HG02610 (cell line): ENCODE measurements at regions not wholly inside any gene's neighbourhood (a gene's known extent, or its start where the extent isn't known, plus 50 kb on each side); places are given as distances from the start of the nearest gene placed in this dataset.
"Not testable (repeated sequence)": the region's sequence is repeated elsewhere in the genome, so short reads cannot be mapped to it uniquely, and the experiment has no call there.

ENCODE experiments used
- ATAC-seq: cut with Tn5 transposase; IDR thresholded peaks from one replicate; pipeline ENCODE4 v1.9.1; 2021; ENCODE audit warnings: mild to moderate bottlenecking, moderate library complexity; ENCODE audit not compliant: unreplicated experiment

GRCh38 chr7:106456329-106456728 lies 171.5 kb upstream of the NAMPT start:
- no peak for ATAC-seq

- no peak for ATAC-seq
Observed at GRCh38 chr7:106452031-106452851, 167.5 kb upstream of the NAMPT start.

- ATAC-seq = no peak
Observed at GRCh38 chr7:106451171-106451570, 166.4 kb upstream of the NAMPT start.

GRCh38 chr7:106450716-106451115 lies 165.9 kb upstream of the NAMPT start:
- ATAC-seq = no peak

- no peak for ATAC-seq
Observed at GRCh38 chr7:106448992-106449859, 164.4 kb upstream of the NAMPT start.

- no peak for ATAC-seq
Observed at GRCh38 chr7:106448346-106448991, 163.7 kb upstream of the NAMPT start.

GRCh38 chr7:106447318-106447847 lies 162.6 kb upstream of the NAMPT start:
- no peak for ATAC-seq

GRCh38 chr7:106445366-106445765 lies 160.6 kb upstream of the NAMPT start:
- ATAC-seq = not testable (repeated sequence)

- no peak for ATAC-seq
Observed at GRCh38 chr7:106444068-106444655, 159.4 kb upstream of the NAMPT start.

- no peak for ATAC-seq
Observed at GRCh38 chr7:106443156-106443555, 158.4 kb upstream of the NAMPT start.

- ATAC-seq = no peak
Observed at GRCh38 chr7:106442476-106442875, 157.7 kb upstream of the NAMPT start.

GRCh38 chr7:106441343-106441742 lies 156.6 kb upstream of the NAMPT start:
- ATAC-seq = not testable (repeated sequence)

GRCh38 chr7:106436933-106437332 lies 152.2 kb upstream of the NAMPT start:
- not testable (repeated sequence) for ATAC-seq

GRCh38 chr7:106433377-106433776 lies 148.6 kb upstream of the NAMPT start:
- ATAC-seq = no peak

GRCh38 chr7:106430535-106431455 lies 146.0 kb upstream of the NAMPT start:
- ATAC-seq = no peak

- ATAC-seq = no peak
Observed at GRCh38 chr7:106430103-106430502, 145.3 kb upstream of the NAMPT start.

GRCh38 chr7:106426803-106427202 lies 142.0 kb upstream of the NAMPT start:
- ATAC-seq = no peak

GRCh38 chr7:106425017-106425719 lies 140.4 kb upstream of the NAMPT start:
- peak; percentile 94 for ATAC-seq

GRCh38 chr7:106424476-106425016 lies 139.8 kb upstream of the NAMPT start:
- no peak for ATAC-seq
